Large intestine (tissue), 3 donors: ENCODE measurements at regions not wholly inside any gene's neighbourhood (a gene's known extent, or its start where the extent isn't known, plus 50 kb on each side); places are given as distances from the start of the nearest gene placed in this dataset.

Experiments
- DNase-seq, 2 donors: peaks; one replicate each; pipeline versions ENCODE4 v3.0.0 to v3.0.0-alpha.2; 2013
- H3K27ac ChIP-seq: one replicate; pipeline ENCODE4 v1.5.1; 2013; ENCODE audit warnings: low read length
- H3K27me3 ChIP-seq: 2 replicates; pipeline ENCODE4 v1.6.1; 2013; ENCODE audit warnings: low read length; ENCODE audit not compliant: control insufficient read depth, insufficient read depth
- H3K36me3 ChIP-seq: 2 replicates; pipeline ENCODE4 v1.6.1; 2013; ENCODE audit warnings: low read length; ENCODE audit not compliant: control insufficient read depth, insufficient read depth
- H3K4me1 ChIP-seq: one replicate; pipeline ENCODE4 v1.6.1; 2013; ENCODE audit warnings: low read length; ENCODE audit not compliant: control insufficient read depth, insufficient read depth
- H3K4me3 ChIP-seq: one replicate; pipeline ENCODE4 v1.5.1; 2013; ENCODE audit warnings: low read length
- H3K9me3 ChIP-seq: one replicate; pipeline ENCODE4 v1.6.1; 2013; ENCODE audit warnings: mild to moderate bottlenecking, low read depth, low read length, moderate library complexity; ENCODE audit not compliant: control insufficient read depth
- WGBS: methylation state at CpG from one replicate; pipeline ENCODE4 v1.1.5; 2013; ENCODE audit warnings: low lambda C conversion rate; ENCODE audit not compliant: insufficient coverage; 5-methylcytosine and 5-hydroxymethylcytosine counted together

DNA sequence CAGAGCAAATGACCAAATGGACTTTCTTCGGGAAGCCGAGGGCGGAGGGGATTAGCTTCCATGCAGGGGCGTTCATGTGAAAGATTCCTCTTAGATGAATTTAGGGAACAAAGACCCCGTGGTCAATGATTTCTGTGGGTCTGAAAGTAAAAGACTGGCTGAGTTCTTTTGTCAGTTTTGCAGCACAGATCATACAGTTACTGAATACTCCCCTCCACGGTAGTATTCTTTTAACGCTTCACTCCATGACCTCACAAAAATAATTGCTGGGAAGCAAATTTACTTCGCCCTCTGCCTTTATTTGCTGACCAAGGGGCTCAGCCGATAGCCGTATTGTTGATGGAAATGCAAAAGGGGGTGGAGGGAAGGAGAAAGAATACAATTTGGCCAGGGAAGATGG is 86.0 kb upstream of the SALL4 start:
- Histone ChIP-seq H3K27ac (no peak overlapping the region), H3K4me3 (no peak overlapping the region), H3K27me3 (no peaks in the 10 kb centered on the region), H3K9me3 (no peaks in the 10 kb centered on the region), H3K4me1 (no peaks in the 10 kb centered on the region), H3K36me3 (no peaks in the 10 kb centered on the region)
- no peak for DNase-seq
- 40% methylated on average over 3 of the region's 10 CpGs for WGBS

DNA sequence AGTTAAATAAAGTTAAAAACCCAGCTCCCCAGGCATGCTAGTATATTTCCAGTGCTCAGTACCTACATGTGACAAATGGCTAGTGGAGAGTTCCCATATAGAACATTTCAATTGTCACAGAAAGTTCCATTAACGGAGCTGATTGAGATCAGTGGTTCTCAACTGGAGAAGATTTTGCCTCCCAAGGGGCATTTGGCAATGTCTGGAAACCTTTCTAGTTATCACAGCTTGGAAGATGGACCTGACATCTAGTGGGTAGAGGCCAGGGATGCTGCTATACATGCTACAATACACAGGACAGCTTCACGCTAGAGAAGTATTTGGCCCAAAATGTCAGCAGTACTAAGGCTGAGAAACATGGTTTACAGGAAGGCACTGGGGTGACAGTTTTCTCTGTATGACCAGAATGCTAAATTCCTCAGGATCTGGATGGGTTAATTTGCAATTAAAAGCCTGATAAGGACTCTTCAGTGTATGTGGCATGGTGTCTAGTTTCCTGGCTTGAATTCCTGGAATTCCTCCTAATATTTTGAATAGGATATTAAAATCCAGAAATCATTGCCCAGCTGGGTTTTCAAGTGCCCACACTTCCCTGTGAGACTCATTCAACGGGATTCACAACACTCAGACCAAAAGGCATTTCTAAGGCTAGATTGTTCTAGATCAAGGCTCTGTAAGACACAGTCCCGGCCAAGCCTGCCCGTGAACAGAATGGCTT is 84.7 kb upstream of the SALL4 start:
- no peaks in the 10 kb centered on the region for H3K9me3 ChIP-seq
- WGBS: no CpG with 5 or more reads among the region's 5 CpGs
- H3K4me1 ChIP-seq: no peaks in the 10 kb centered on the region
- no peak overlapping the region for H3K27ac ChIP-seq
- H3K36me3 ChIP-seq: no peaks in the 10 kb centered on the region
- no peak overlapping the region for H3K4me3 ChIP-seq
- DNase-seq: no peak
- H3K27me3 ChIP-seq: no peaks in the 10 kb centered on the region

DNA sequence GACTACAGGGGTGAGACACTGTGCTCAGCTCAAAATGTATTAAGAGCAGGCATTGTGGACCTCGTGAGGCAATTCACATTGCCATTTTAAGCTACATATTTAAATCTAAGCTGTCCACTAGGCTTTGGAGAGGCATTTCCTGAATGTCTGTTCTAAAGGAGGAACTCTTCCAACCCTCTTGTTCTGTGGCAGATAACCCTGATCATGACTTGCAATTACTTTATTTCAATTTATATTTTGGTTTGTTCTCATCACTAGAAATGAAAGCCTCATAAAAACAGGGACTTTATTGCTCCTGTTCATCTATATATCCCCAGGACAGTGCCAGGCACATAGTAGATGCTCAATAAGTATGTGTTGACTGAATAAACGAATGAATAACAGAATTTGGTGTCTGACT is 84.0 kb upstream of the SALL4 start:
- WGBS: no CpG with 5 or more reads among the region's 2 CpGs
- no peak for DNase-seq

DNA sequence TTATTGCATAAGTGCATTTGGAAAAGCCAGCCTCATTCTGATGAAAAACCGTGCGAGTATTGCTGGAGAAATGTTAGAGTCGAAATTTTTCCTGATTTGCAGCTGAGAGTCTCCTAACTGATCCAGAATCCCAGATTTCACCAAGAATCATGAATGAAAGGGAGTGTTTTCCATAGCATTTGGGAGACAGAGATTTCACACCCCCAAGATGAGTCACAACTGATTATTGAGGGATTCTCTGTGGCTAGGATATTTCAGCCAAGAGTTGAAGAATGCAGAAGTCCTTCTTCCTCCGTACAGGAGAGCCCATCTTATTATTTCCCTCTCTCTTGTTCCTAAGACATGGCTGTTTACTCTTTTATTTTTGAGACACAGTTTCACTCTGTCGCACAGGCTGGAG is 82.2 kb upstream of the SALL4 start:
- DNase-seq: no peak

More for the DNA sequence above, 84.0 kb upstream of the SALL4 start:
- no peaks in the 10 kb centered on the region for H3K4me1 ChIP-seq
- no peaks in the 10 kb centered on the region for H3K9me3 ChIP-seq
- no peaks in the 10 kb centered on the region for H3K27me3 ChIP-seq
- no peaks in the 10 kb centered on the region for H3K36me3 ChIP-seq
- H3K27ac ChIP-seq: no peak overlapping the region
- no peak overlapping the region for H3K4me3 ChIP-seq

DNA sequence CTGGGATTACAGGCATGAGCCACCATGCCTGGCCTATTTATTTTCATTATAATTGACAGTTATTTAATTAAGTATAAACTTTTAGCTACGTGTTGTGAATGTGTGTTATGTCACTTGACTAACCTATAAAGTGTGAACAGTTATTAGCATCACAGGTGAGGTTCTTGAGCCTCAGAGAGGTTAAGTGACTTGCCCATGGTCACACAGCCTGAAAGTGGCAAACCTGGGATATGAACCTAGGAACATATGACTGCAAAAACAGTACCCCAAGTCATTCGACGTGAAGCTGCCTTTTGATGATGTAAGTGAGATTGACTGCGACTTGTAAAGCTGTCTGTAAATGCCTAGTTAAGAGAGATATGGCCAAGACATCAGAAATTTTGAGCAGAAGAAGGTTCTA is 77.9 kb upstream of the SALL4 start:
- Histone ChIP-seq H3K27me3 (no peaks in the 10 kb centered on the region), H3K9me3 (no peaks in the 10 kb centered on the region), H3K4me3 (no peak overlapping the region), H3K36me3 (no peaks in the 10 kb centered on the region), H3K27ac (no peak overlapping the region), H3K4me1 (no peaks in the 10 kb centered on the region)
- DNase-seq: no peak
- 100% methylated on average over 1 of the region's 4 CpGs for WGBS

More for the DNA sequence above, 82.2 kb upstream of the SALL4 start:
- no peaks in the 10 kb centered on the region for H3K9me3 ChIP-seq
- 100% methylated on average over 1 of the region's 5 CpGs for WGBS
- H3K27ac ChIP-seq: no peak overlapping the region
- H3K4me3 ChIP-seq: no peak overlapping the region
- no peaks in the 10 kb centered on the region for H3K36me3 ChIP-seq
- no peaks in the 10 kb centered on the region for H3K4me1 ChIP-seq
- no peaks in the 10 kb centered on the region for H3K27me3 ChIP-seq

DNA sequence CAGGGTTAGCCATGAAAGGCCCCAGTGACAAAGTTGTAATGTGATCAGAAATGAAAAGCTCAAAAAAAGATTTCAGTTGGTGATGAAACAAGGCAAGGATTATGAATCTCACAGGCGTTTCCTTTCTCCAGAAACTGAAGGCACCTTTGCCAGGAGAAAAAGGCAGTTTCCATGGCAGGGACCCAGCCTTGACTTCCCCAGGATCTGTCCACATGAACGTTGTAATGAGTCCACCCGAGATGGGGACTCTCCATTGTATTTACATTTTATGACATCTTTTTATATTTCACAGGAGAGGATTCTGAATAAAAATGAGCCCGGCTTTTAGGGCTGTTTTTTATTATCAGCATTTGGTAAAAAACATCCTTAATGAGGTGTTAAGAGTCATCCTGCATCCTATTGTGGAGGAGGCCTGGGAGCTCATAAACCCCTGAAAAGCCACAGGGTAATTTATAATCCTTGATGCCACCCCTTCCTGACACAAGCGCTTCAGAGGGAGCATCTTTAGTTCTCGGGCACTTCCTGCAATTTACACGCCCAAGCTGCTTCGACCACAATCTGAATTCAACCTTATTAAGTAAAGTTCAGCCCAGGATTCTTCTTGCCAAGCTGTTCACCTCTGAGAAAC is 74.1 kb upstream of the SALL4 start:
- no peak overlapping the region for H3K27ac ChIP-seq
- no peak overlapping the region for H3K4me3 ChIP-seq
- no peaks in the 10 kb centered on the region for H3K36me3 ChIP-seq
- WGBS: 31% methylated on average over 3 of the region's 8 CpGs
- H3K4me1 ChIP-seq: no peaks in the 10 kb centered on the region
- no peak for DNase-seq
- H3K27me3 ChIP-seq: no peaks in the 10 kb centered on the region
- H3K9me3 ChIP-seq: no peaks in the 10 kb centered on the region

DNA sequence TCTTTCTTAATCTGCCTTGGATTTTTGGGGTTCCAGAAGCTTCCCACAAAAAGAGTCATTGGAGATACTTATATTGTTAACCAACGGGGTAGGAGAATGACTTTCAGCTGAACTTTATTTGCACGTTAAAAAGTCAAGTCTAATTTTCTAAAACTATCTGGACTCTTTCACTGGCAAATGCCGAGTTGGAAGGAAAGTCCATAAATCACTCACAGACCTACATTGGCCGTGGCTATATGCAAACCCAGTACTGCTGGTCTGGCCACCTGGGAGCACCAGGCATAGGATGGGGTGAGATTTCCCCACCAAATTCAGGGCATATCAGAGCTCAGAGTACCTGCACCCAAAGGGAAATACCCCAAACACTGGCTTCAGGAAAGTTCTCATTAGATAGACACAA is 71.3 kb upstream of the SALL4 start:
- Histone ChIP-seq H3K4me1 (no peaks in the 10 kb centered on the region), H3K36me3 (no peaks in the 10 kb centered on the region), H3K27ac (no peak overlapping the region), H3K4me3 (no peak overlapping the region), H3K27me3 (no peaks in the 10 kb centered on the region), H3K9me3 (no peaks in the 10 kb centered on the region)
- WGBS: 60% methylated on average over 1 of the region's 4 CpGs
- DNase-seq: no peak

DNA sequence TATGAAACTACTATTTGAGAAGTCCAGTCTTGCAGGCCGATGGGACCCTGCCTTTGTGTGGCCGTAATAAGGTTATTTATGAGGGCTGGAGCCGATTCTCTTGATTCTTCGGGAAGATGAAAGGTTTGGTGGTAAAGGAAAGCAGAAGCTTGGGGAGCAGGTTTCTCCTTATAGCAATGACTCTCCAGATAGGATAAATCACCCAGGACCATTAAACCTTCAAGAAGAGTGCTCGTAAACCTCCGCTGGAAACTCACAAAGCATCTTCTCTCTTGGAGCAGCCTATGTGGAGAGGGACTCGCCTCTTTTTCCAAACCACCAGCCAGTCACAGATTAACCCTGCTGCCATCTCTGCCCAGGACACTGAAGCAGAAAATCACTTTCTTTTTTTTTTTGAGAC is 69.6 kb upstream of the SALL4 start:
- Histone ChIP-seq H3K9me3 (no peaks in the 10 kb centered on the region), H3K4me3 (no peak overlapping the region), H3K36me3 (no peaks in the 10 kb centered on the region), H3K27me3 (no peaks in the 10 kb centered on the region), H3K27ac (no peak overlapping the region), H3K4me1 (no peaks in the 10 kb centered on the region)
- no CpG with 5 or more reads among the region's 7 CpGs for WGBS
- DNase-seq: peak in 1 of 2 donors; percentile 62

DNA sequence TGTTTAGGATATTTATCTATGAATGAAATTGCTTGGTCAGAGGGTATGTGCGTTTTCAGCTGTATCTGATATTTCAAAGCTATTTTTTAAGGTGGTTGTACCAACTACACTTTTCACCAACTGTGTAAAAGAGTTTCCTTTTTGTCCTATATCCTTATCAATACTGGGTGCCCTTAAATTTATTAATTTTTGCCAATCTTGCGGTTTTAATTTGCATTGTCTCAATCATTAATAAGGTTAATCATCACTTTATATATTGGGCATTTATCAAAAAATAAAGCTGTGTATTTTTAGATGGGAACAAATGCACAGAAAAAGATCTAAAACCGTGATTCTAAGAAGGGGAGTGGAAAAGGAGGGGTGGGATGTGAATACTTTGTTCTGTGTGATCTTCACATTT is 66.7 kb upstream of the SALL4 start:
- DNase-seq: no peak
- H3K4me3 ChIP-seq: no peak overlapping the region
- H3K4me1 ChIP-seq: no peaks in the 10 kb centered on the region
- no peaks in the 10 kb centered on the region for H3K36me3 ChIP-seq
- H3K27ac ChIP-seq: no peak overlapping the region
- H3K9me3 ChIP-seq: no peaks in the 10 kb centered on the region
- WGBS: 100% methylated on average over 1 of the region's 3 CpGs
- no peaks in the 10 kb centered on the region for H3K27me3 ChIP-seq

DNA sequence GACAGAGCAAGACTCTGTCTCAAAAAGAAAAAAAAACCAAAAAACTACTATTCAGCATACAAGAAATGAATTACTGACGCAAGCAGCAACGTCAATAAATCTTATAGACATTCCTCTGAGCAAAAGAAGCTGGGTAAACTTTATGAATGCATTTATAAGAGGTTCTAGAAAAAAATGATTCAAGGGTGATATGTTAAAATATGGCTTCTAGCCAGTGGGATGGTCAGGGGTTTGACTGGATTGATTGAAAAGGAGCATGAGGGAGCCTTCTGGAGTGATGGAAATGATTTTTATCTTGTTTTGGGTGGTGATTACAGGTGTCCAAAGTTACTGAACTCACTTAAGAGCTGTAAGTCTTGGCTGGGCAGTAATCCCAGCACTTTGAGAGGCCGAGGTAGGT is 64.9 kb upstream of the SALL4 start:
- Histone ChIP-seq H3K4me3 (no peak overlapping the region), H3K9me3 (no peaks in the 10 kb centered on the region), H3K4me1 (no peaks in the 10 kb centered on the region), H3K27ac (no peak overlapping the region), H3K36me3 (no peaks in the 10 kb centered on the region), H3K27me3 (no peaks in the 10 kb centered on the region)
- no peak for DNase-seq
- WGBS: 80% methylated on average over 1 of the region's 3 CpGs

DNA sequence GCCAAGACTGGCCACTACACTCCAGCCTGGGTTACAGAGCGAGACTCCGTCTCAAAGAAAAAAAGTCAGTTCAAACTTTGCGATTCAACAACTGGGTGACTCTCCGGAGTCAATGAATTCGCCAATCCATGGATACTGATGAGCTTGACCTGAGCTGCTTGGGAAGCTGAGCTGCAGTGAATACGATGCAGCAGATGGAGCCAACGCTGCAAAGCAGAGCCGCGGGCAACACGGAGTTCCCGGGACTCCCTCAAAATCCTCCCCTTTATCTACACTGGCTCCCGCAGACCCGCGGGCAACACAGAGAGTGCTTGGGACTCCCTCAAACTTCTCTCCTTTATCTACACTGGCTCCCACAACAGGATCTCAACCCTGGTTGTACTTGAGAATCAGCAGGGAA is 62.6 kb upstream of the SALL4 start:
- Histone ChIP-seq H3K9me3 (no peaks in the 10 kb centered on the region), H3K27ac (no peak overlapping the region), H3K4me3 (no peak overlapping the region), H3K4me1 (peaks cover 6% of the 10 kb centered on the region), H3K27me3 (no peaks in the 10 kb centered on the region), H3K36me3 (no peaks in the 10 kb centered on the region)
- WGBS: no CpG with 5 or more reads among the region's 14 CpGs
- no peak for DNase-seq
